K562 (cell line): ENCODE measurements at regions not wholly inside any gene's neighbourhood (a gene's known extent, or its start where the extent isn't known, plus 50 kb on each side); places are given as distances from the start of the nearest gene placed in this dataset.

Experiments
- ATAC-seq: fragments of 200-7000 bp; cut with Tn5 transposase; 3 replicates; pipeline ENCODE4 v1.9.1; 2020; ENCODE audit warnings: moderate library complexity
- BruUV-seq: library from RNA; stranded (reverse); fragments of 400-500 nt; replicated peaks from 2 replicates; lab custom pipeline; 2021; lab: Mats Ljungman, UMichigan
- CTCF ChIA-PET: fragments of 300-600 bp; formaldehyde crosslinking; extraction: SDS; loops from one replicate; lab custom pipeline; 2021; ENCODE audit warnings: low intra/inter-chr PET ratio; lab: Yijun Ruan, JAX
- POLR2A ChIA-PET: fragments of 300-600, 350-650 bp; sonication (Branson Sonifier 250); formaldehyde crosslinking; extraction: SDS; loops from one replicate; lab custom pipeline; 2021; ENCODE audit warnings: antibody characterized with exemption, inconsistent platforms; lab: Yijun Ruan, JAX
- DNase-seq, 4 experiments: peaks; one replicate each; pipeline versions ENCODE4 v3.0.0 to v3.0.0-alpha.2; 2011 to 2018; ENCODE audit warnings: low spot score in 3 of 4, mixed read lengths in 3 of 4; ENCODE audit errors: extremely low read depth in 1 of 4
- FAIRE-seq: peaks from 2 replicates; lab custom pipeline; 2011; peaks lifted over from hg19 to GRCh38; lab: Jason Lieb, UNC
- H2AFZ ChIP-seq: 2 replicates; pipeline ENCODE4 v1.6.0; 2011; ENCODE audit warnings: low read depth, low read length, control low read depth, inconsistent platforms
- H3K27ac ChIP-seq: fragments of 200-600 bp; 3 replicates; pipeline ENCODE4 v1.8.0; 2011; ENCODE audit warnings: low read depth, mild to moderate bottlenecking, control low read depth, inconsistent platforms, low read length, moderate library complexity, mixed read lengths; ENCODE audit errors: extremely low read depth
- H3K27me3 ChIP-seq, 2 experiments: fragments of 300-600 bp in 1 of 2; 2 replicates in 1 of 2; 3 replicates in 1 of 2; pipeline versions ENCODE4 v1.6.0 to v1.8.0; 2011; ENCODE audit warnings: inconsistent platforms in 2 of 2, low read length in 2 of 2, mild to moderate bottlenecking in 1 of 2, mixed read lengths in 1 of 2, moderate library complexity in 1 of 2; ENCODE audit not compliant: control insufficient read depth in 2 of 2, insufficient read depth in 2 of 2
- H3K36me3 ChIP-seq: fragments of 300-600 bp; 3 replicates; pipeline ENCODE4 v1.8.0; 2011; ENCODE audit warnings: mild to moderate bottlenecking, low read length, inconsistent platforms; ENCODE audit not compliant: control insufficient read depth, insufficient read depth
- H3K4me1 ChIP-seq, 2 experiments: fragments of 200-600 bp in 1 of 2; replicated peaks in 1 of 2; 2 replicates in 1 of 2; 3 replicates in 1 of 2; pipeline versions ENCODE4 v1.5.1 to v1.8.0; 2011; ENCODE audit warnings: inconsistent platforms in 2 of 2, low read length in 2 of 2, mild to moderate bottlenecking in 1 of 2, mixed read lengths in 1 of 2, moderate library complexity in 1 of 2; ENCODE audit not compliant: control insufficient read depth in 2 of 2, insufficient read depth in 2 of 2
- H3K4me2 ChIP-seq: 2 replicates; pipeline ENCODE4 v1.6.1; 2011; ENCODE audit warnings: low read length, control low read depth, inconsistent platforms, mixed read lengths; ENCODE audit not compliant: insufficient read depth
- H3K4me3 ChIP-seq: fragments of 200-600 bp; sonication (generic), shearing (Covaris generic); 2 replicates; pipeline ENCODE4 v1.5.1; 2016; ENCODE audit warnings: control low read depth, inconsistent platforms
- H3K79me2 ChIP-seq: fragments of 200-600 bp; 3 replicates; pipeline ENCODE4 v1.8.0; 2011; ENCODE audit warnings: low read length, inconsistent platforms; ENCODE audit not compliant: control insufficient read depth, insufficient read depth
- H3K9ac ChIP-seq, 2 experiments: 2 replicates each; pipeline versions ENCODE4 v1.6.0 to v1.6.1; 2011; ENCODE audit warnings: low read depth in 2 of 2, low read length in 2 of 2, control low read depth in 1 of 2, inconsistent platforms in 1 of 2, mild to moderate bottlenecking in 1 of 2, mixed read lengths in 1 of 2; ENCODE audit not compliant: insufficient read depth in 1 of 2
- H3K9me1 ChIP-seq: one replicate; pipeline ENCODE4 v1.6.0; 2011; ENCODE audit warnings: inconsistent platforms, mild to moderate bottlenecking, low read length, moderate library complexity; ENCODE audit not compliant: control insufficient read depth, insufficient read depth
- H3K9me3 ChIP-seq: replicated peaks from 2 replicates; pipeline ENCODE4 v1.5.1; 2011; ENCODE audit warnings: low read depth, low read length, inconsistent platforms; ENCODE audit not compliant: control insufficient read depth, insufficient read depth
- H4K20me1 ChIP-seq: replicated peaks from 2 replicates; pipeline ENCODE4 v1.6.1; 2011; ENCODE audit warnings: low read length, inconsistent platforms, mixed read lengths; ENCODE audit not compliant: control insufficient read depth, insufficient read depth
- ARID2 ChIP-seq: fragments of 450-650 bp; IDR thresholded peaks from 2 replicates; pipeline ENCODE4 v1.6.1; 2017; ENCODE audit warnings: antibody characterized with exemption, mild to moderate bottlenecking
- BRCA1 ChIP-seq, 2 experiments: fragments of 450-650 bp in 1 of 2; sonication (generic) in 1 of 2; formaldehyde crosslinking in 1 of 2; IDR thresholded peaks; 2 replicates each; pipeline versions ENCODE4 v1.5.0 to v1.6.1; 2017 to 2020; ENCODE audit warnings: mild to moderate bottlenecking in 1 of 2, missing genetic modification reagents in 1 of 2
- CCAR2 ChIP-seq: fragments of 200-400 bp; formaldehyde crosslinking; IDR thresholded peaks from 2 replicates; pipeline ENCODE4 v1.6.1; 2017; ENCODE audit warnings: mild to moderate bottlenecking, low read depth, low read length
- EGR1 ChIP-seq: fragments of 450-650 bp; conservative IDR thresholded peaks from 2 replicates; pipeline ENCODE4 v1.6.1; 2017; ENCODE audit warnings: mild to moderate bottlenecking
- GTF2B ChIP-seq: IDR thresholded peaks from 2 replicates; pipeline ENCODE4 v1.6.1; 2011; ENCODE audit not compliant: insufficient read length; ENCODE audit errors: extremely low read depth
- HDAC6 ChIP-seq: IDR thresholded peaks from 2 replicates; pipeline ENCODE4 v1.6.1; 2012; ENCODE audit warnings: low read depth, mild to moderate bottlenecking, control low read depth, inconsistent platforms, low read length, moderate library complexity
- HOXB6 ChIP-seq: fragments of 250-450 bp; sonication (Bioruptor Pico); IDR thresholded peaks from 2 replicates; pipeline ENCODE4 v1.5.1; 2022; ENCODE audit warnings: mild to moderate bottlenecking, borderline replicate concordance
- MCM3 ChIP-seq: fragments of 450-650 bp; IDR thresholded peaks from 2 replicates; pipeline ENCODE4 v1.6.1; 2016
- U2AF1 ChIP-seq: fragments of 200-400 bp; formaldehyde crosslinking; optimal IDR thresholded peaks from 2 replicates; pipeline ENCODE3; 2017; ENCODE audit warnings: mild to moderate bottlenecking, low read depth, low read length, moderate library complexity
- WHSC1 ChIP-seq: IDR thresholded peaks from one replicate; pipeline ENCODE4 v1.6.1; 2012; ENCODE audit warnings: low read length, control low read depth, inconsistent platforms
- YBX1 ChIP-seq: fragments of 450-650 bp; IDR thresholded peaks from 2 replicates; pipeline ENCODE4 v1.7.1; 2016; ENCODE audit warnings: mild to moderate bottlenecking
- ZC3H8 ChIP-seq: fragments of 450-650 bp; IDR thresholded peaks from 2 replicates; pipeline ENCODE4 v1.6.1; 2017
- WGBS: fragments of 100-300 bp; shearing (Covaris generic); methylation state at CpG from one replicate; pipeline ENCODE4 v1.1.6; 2016; ENCODE audit warnings: low coverage, mixed read lengths; ENCODE audit not compliant: insufficient coverage; ENCODE audit errors: missing lambda C conversion rate; 5-methylcytosine and 5-hydroxymethylcytosine counted together
- in situ Hi-C: fragments of 300-500 bp; cut with MboI; formaldehyde crosslinking; loops from 4 replicates; pipeline ENCODE4 v1.15.0; 2018; ENCODE audit warnings: inconsistent platforms, mixed read lengths
- intact Hi-C: fragments of 100-400 bp; cut with micrococcal nuclease; formaldehyde crosslinking; loops from 2 replicates; pipeline ENCODE4 v1.14.2; 2022

DNA sequence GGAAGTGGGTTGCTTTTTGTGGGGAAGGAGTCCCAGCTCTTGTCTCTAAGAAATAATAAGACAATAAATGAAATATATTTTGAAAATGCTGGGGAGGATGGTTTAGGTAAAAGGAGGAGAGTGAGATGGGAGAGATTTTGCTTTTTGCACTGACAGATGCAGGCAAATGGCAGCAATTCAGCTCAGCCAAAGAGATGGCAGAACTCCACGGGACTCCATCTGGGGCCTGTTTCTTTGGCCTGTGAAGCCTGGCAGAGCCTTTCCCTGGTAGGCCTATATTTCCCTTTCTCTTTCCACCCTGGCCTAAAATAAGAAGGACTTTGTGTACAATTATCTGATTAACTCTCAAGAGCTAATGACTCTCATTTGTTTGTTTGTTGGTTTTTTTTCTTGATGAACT lies 1525.1 kb downstream of the CDH11 start:
- H3K79me2 ChIP-seq, result no peaks in the 10 kb centered on the region
- 0% methylated on average over 1 of the region's 1 CpG for WGBS
- in situ Hi-C loops (no loop called here), intact Hi-C loops (no loop called here)
- no peaks in the 10 kb centered on the region for H4K20me1 ChIP-seq
- CTCF ChIA-PET, result no interaction called here
- no peaks in the 10 kb centered on the region for H3K36me3 ChIP-seq
- POLR2A ChIA-PET, result no interaction called here
- no peaks in the 10 kb centered on the region for H3K9me1 ChIP-seq
- FAIRE-seq, result no peak
- no peak overlapping the region for H3K4me3 ChIP-seq
- no peak for ATAC-seq
- DNase-seq, result no peak
- no peak overlapping the region for H3K9ac ChIP-seq
- no TSS peak for BruUV-seq
- 0 out of 2 replicates have a peak, but pooled peaks cover 2% of the 10 kb centered on the region for H3K9me3 ChIP-seq
- no peak overlapping the region for H3K4me2 ChIP-seq
- TF ChIP-seq WHSC1, result no peak
- TF ChIP-seq MCM3, result no peak
- TF ChIP-seq GTF2B, result no peak
- TF ChIP-seq ARID2, result no peak
- no peak for TF ChIP-seq CCAR2
- TF ChIP-seq HOXB6 (CRISPR knock-in tag), result no peak
- TF ChIP-seq BRCA1 (IDR thresholded peaks at IDR 0.05), result no peak
- no peak for TF ChIP-seq BRCA1 (CRISPR knock-in tag; IDR thresholded peaks at IDR 0.05)
- TF ChIP-seq YBX1, result no peak
- TF ChIP-seq ZC3H8, result no peak
- no peak for TF ChIP-seq U2AF1
- TF ChIP-seq EGR1, result no peak
- no peak for TF ChIP-seq HDAC6
- no peaks in the 10 kb centered on the region for H3K4me1 ChIP-seq
- H3K27me3 ChIP-seq, result no peaks in the 10 kb centered on the region
- H2AFZ ChIP-seq, result no peak overlapping the region
- H3K27ac ChIP-seq, result no peak overlapping the region
